Forelimb muscle (tissue), 1 donor: ENCODE measurements at regions not wholly inside any gene's neighbourhood (a gene's known extent, or its start where the extent isn't known, plus 50 kb on each side); places are given as distances from the start of the nearest gene placed in this dataset.

Experiments used
- DNase-seq: peaks from one replicate; pipeline ENCODE4 v3.0.0-alpha.2; 2013; ENCODE audit warnings: low read depth

DNA sequence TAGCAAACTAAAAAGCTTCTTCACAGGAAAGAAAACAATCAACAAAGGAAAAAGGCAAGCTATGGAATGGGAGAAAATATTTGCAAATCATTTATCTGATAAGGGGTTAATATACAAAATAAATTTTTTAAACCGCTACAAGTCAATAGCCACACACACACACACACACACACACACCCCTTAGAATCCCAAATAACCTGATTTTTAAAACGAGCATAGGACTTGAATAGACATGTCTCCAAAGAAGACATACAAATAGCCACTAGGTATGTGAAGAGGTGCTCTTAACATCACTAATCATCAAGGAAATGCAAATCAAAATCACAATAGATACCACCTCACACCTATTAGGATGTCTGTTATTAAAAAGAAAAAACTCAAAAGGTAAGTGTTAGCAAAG is 187.7 kb downstream of the TRIM27 start:
- no peak for DNase-seq

DNA sequence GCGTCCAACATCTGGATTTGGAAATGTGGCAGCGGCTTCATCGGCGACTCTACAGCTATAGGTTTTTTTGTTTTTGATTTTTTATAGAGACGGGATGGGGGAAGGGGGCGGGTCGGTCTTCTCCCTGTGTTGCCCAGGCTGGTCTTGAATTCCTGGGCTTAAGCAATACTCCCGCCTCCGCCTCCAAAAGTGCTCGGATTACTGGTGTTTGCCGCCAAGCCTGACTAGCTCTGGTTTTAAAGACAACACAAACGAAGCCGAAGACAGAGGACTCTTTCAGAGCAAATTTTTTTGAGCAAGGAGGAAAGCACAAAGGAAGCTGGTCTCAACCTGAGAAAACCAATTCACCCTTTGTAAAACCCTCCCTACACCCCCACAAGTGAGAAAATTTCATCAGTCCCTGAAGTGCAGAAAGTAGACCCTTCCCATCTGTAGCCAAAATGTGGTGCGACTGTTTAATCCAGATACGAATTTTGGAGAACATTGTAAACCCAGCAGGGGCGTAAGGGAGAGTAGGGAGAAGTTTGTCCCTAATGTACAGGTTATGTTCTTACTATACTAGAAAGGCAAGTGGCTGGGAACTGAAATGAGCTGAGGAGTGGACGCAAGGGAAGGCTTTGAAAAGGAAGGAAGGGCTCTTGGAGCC is 185.9 kb downstream of the TRIM27 start:
- DNase-seq: no peak

DNA sequence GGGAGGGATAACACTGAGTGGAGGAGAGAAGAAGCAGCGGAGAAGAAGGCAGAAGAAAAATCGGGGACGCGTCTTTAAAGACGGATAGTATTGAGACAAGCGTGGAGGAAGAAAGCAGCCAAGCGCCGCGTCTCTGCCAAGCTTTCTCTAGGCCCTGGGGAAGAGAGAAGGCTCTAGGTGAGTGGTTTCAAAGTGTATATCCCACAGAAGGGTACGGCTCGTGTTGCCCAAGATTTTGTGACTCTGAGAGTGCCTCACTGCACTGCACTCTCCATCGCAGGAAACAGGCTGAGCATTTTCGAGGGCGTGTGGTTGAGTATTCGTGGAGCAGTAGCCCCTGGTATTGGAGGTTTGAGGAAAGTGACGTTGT is 185.4 kb downstream of the TRIM27 start:
- no peak for DNase-seq

DNA sequence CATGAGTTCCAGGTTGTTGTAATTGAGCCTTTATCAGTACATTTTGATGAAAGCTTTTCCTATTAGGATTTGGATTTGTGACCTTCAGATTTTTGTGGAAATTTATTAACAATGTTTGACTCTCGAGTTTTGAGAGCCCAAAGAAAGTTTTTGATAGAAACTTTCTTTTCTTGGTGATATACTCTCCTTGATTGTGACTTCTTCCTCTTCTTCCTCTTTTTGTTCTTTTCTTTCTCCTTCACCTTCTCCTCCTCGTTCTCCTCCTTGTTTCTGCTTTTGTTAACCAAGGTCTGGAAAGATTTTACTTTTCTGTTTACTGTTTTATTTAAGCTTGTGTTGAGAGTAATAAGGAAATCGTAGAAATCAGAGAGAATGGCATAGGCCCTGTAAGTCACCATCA is 182.4 kb downstream of the TRIM27 start:
- DNase-seq: no peak

DNA sequence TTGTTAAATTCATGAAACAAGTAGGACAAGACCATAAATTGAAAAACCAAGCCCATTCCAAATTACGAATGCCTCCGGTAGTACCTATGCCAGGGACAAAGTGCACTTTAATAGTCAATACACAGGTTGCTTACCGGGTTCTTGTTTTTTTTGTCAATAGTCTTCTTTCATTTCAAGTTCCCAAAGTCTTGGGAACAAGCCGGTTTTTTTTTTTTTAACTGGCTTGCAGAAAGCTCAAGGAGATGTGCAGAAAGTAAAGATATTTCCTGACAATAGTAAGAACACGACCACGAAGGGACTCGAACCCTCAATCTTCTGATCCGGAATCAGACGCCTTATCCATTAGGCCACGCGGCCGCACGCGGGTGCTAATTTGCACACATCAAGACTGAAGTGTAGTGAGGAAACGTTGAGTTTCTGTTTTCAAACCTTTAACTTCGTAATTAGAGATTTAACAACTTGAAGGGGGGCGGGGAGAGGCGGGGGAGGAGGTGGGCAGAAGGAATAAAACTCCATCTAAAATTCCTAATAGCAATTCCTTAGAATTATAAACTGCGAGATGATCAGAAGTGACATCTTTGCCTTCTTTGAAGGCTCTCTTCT is 181.0 kb downstream of the TRIM27 start:
- no peak for DNase-seq

DNA sequence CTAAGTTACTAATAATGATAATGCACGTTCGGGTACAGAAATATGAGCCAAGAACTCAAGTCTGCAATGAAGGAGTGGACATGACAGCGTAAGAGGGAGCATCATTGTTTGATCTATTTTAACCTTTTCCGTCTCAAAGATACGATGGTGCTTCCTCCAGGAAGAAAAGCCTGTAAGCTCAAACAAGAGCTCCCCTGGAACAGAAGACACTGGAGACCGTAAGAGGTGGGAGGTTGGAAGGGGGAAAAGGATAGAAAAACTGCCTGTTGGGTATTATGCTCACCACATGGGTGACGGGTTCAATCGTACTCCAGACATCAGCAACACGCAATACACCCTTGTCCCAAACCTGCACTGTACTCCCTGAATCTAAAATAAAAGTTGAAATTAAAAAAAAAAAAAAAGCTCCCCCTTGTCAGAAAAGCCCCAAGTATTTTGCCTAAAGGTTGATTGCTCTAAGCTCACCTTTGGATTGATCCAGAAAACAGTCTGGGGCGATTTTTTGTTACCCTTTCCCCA is 180.5 kb downstream of the TRIM27 start:
- DNase-seq: no peak

DNA sequence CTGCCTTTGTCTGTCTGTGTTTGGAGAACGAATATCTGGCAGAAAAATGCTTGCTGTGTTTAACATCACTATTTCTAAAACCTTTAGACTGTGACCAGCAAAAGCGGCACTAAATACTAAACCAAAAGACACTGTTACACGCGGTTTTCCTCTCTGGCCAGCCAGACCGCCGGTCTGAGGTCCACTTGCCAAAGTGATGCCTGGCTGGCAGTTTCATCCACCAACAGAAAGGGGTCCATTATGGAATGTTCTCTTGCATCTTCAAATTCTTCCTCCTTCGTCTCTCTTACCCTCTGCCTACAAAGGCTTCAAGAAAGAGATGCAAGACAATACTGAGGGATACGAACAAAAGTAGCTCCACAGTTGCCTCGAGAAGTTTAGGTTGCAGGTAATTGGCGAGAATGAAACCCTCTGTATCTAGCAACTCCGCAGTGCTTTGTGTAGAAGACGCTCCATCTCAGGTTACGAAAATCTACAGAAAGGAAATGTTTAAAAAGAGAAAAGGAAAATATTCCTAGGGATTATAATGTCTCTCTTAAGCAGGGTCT is 176.6 kb downstream of the TRIM27 start:
- DNase-seq: no peak

DNA sequence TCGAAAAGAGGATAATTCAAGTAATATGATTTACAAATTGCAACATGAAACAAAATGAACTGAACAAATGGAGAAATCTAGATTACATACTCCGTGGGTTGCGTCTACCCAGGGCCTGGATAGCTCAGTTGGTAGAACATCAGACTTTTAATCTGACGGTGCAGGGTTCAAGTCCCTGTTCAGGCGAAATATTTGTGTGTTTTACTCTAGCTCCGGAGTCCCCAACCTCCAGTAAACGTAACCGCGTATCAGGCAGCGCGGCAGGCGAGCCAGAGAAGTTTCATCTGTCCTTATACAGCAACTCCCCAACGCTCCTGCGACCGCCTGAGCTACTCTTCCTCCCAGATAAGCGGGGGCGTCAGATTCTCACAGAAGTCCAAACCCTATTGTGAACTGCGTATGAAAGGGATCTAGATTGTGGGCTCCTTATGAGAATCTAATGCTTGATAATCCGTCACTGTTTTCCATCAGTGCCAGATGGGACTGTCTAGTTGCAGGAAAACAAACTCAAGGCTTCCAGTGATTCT is 176.1 kb downstream of the TRIM27 start:
- no peak for DNase-seq

DNA sequence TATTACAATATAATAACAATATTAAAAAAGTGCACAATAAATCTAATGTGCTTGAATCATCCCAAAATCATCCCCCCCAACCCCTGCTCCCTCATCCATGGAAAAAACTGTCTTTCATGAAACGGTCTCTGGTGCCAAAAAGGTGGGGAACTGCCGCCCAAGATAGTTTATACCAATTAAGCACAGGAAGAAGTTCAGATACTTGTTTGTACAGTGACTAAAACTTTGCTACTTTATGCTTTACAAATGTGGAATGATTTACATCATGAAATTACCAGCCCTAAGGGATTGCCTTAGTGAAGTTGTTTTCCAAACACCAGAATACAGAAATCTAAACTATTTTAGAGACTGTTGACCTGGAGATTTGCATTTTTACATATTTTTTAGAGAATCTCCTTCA is 175.6 kb downstream of the TRIM27 start:
- DNase-seq: no peak

DNA sequence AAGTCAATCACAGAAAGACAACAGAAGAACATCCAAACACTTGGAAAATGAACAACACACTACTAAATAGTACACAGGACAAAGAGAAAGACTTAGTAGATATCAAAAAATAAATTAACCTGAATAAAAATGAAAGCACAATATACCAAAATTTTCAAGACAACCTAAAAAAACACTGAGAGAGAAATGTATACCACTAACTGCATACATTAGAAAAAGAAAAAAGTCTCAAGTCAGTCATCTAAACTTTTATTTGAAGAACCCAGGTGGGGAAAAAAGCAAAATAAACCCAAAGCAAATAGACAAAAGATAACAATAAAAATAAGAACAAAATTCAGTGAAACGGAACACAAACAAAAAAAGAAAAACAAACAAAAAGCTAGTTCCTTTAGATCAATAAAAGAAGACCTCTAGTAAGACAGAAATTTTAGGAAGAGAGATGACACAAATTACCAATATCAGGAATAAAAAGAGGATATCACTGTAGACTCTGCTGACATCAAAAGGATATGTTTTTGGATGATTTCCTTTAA is 172.8 kb downstream of the TRIM27 start:
- no peak for DNase-seq

DNA sequence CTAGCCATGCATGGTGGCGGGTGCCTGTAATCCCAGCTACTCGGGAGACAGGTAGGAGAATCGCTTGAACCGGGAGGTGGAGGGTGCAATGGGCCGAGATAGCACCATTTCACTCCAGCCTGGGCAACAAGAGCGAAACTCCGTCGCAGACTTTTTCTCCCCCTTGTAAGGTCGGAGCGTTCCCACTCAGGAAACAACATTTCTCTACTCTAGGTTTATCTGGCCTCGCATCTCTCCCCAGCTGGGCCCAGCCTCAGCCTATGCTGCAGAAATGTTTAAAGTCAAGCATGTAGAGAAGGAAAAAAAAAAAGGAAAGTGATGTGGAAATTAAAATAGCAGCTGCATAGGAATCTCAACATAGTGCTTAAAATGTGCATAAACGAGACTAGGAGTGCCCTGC is 172.3 kb downstream of the TRIM27 start:
- DNase-seq: no peak

DNA sequence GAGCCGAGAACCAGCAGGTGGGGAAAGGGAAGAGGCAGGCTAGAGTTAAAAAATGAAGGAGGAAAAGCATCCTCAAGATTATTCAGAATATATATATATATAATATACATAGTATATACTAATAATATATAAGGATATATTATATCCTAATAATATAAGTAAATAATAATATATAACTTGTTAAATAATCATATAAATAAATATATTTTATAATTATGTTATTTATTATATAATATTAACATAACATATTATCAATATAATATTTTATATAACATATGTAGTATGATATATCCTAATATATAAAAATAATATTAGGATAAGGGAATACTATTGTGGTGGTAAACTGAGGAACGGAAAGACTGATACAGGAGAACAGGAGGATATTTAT is 171.8 kb downstream of the TRIM27 start:
- no peak for DNase-seq

DNA sequence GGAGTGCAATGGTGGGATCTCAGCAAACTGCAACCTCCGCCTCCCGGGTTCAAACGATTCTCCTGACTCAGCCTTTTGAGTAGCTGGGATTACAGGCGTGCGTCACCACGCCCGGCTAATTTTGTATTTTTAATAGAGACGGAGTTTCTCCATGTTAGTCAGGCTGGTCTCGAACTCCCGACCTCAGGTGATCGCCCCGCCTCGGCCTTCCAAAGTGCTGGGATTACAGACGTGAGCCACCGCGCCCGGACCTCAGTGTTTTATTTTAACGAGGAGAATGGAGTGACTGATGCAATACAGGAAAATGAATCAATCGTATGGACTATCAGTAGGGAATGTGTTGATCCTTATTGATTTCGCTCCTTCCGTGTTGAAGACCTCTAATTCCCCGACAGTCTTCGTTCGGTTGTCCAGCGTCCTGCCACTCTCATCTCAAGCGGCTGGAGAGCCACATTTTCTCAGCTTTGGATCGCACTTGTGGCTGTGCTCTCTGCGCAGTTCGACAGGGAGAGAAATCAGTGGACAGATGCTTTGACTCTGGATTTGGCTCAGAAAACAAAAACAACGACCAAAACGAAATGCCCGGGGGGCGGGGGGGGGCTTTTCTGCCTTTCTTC is 166.2 kb downstream of the TRIM27 start:
- no peak for DNase-seq

DNA sequence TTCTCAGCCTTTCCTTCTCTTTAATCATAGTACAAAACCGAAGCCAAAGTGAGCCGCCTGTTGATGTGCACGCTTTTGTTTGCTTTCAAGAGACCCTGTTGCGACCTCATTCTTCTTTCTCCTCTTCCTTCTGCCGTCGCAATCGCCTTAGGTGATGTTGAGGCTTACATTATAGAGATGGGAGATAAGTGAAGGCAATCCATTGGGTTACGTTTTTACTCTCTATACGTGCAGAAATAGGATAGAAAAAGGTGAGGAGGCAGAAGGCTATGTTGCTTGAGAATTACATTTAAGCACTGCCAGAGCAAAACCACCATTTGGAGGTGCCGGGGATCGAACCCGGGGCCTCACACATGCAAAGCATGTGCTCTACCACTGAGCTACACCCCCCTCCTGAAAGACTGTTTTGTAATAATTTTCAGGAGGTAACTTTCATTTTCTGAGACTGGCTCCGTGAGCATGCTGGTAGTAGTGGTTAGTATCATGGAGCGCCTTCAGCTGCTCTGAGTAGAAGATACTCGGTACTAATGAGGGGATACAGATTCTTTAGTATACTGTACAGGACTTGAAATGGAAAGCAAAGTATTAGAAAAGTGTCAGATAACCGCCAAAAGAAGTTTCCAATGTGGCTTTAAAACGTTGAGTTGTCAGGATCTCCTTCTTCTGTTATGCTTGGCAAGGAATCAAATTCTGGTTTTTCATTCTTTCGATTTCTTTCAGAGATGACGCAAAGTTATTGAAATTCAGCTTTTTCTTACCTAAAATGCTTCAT is 165.6 kb downstream of the TRIM27 start:
- DNase-seq: no peak

DNA sequence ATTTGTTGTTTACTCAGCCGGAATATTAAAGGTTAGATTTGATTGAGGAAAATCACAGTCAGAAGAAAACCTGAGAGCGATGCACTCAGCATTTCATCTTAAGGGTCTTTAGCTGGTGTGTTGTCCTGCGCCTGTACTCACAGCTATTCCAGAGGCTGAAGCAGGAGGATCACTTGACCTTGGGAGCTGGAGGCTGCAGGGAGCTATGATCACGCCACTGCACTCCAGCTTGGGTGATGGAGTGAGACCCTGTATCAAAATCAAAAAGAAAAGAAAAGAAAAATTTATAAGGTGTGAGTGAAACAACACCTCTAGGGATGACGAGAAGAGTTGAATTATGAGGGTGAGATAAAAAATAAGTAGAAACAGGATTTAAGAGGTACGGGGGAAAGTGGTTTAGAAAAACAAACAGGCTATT is 165.0 kb downstream of the TRIM27 start:
- DNase-seq: no peak

DNA sequence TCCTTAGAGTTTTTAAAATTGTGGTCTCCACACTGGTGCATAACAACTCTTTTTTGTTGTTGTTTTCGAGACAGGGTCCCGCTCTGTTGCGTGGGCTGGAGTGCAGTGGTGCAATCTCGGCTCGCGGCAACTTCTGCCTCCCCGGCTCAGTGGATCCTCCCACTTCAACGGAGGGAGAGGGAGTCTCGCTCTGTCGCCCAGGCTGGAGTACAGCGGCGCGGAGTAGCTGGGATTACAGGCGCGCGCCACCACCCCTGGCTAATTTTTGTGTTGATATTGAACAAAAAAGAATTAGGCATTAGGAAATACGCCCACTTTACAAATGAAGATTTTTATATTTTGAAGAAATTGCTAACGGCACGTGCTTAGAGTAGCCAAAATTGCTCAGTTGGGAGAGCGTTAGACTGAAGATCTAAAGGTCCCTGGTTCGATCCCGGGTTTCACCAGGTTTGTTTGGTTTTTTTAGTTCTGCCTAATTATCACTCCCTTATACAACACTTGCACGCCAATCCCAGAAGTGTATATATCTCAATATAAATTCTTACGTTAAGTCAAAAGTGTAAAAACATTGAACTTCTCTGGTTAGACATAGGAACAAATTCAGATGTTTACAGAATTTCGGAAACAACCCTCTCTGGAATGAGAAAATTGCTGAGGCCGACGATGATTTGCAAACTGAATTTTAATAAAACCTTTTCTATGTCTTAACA is 159.6 kb downstream of the TRIM27 start:
- DNase-seq: no peak

DNA sequence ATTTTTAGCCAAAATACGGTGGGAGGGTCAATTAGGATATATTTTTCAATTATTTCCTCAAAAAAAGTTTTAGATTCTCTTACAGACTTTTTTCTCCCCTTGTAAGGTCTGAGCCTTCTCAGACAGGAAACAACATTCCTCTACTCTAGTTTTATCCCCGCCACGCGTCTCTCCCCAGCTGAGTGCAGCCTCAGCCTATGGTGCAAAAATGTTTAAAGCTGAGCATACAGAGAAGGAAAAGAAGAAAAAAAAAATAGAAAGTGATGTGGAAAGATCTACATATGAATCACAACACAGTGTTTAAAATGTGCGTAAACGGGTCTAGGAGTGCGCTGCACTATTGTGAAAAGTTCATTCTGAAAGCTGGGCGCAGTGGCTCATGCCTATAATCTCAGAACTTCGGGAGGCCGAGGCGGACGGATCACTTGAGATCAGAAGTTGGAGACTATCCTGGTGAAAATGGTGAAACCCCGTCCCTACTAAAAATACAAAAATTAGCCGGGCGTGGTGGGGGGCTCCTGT is 159.0 kb downstream of the TRIM27 start:
- DNase-seq: no peak

DNA sequence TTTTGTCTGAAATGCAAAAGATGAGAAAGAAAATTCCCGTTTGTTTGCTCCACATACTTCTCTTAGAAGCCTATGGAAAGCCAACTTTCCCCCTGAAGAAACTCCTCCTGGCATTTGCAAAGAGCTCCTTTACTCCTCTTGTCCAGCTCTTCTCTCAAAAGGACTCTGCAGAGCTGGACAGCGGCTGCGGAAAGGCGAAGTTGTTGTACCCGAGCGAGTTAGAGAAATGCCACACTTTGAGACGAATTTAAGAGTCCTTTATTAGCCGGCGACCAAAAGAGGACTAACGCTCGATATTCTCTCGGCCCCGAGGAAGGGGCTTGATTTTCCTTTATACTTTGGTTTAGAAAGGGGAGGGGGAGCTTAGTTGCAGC is 157.8 kb downstream of the TRIM27 start:
- DNase-seq: no peak

DNA sequence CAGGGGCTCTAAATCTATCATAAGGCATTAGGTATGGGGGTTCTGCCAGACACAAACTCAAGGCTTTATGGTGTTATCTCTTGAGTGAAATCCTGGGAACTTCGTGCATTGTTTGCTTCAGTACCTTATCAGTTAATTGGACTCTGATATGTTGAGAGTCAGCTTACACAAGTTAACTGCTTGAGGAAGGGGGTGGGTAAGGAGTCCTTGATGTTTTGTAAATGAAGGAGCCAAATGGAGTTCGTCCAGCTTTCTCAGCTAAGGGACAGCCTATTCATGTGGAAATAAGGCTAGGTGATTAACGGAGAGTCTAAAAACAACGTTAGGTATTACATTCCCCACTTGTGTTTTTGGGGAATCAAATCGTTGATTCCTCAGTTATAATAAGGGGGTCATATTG is 157.4 kb downstream of the TRIM27 start:
- DNase-seq: no peak

DNA sequence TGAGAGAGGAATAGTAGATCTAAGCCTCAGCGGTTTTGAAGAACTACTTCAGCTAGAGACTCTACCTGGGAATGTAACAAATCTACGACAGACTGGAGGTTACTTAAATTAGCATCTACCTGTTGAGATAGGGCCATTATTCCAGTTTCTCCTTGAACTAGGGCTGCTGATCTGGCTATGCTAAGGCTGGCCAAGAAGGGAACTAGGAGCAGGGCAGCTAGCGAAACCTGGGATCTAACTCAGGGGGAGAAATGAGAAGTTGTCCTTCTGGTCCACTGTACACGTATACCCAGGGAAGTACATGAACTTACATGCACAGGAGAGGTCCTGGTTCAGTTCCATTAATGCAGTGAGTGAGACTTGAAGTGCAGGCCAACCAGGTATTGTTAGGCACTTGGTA is 156.7 kb downstream of the TRIM27 start:
- DNase-seq: no peak

DNA sequence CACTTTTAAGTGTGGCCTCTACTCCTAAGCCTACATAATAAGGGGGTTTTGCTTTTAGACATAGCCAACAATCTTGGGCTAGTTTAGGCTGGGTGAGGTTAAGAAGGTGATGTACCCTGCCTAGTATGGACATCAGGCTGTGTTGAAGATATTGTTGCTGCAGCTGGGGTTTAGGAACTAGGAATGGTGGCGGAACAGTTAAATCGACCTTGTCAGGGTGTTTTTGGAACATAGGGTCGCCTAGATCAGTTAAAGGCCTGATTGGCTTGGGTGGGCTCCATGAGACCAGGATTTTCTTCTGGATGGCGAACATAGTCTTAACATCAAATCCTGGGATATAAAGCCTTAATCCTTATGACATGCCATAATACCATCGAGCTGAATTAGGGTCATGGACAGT is 156.1 kb downstream of the TRIM27 start:
- no peak for DNase-seq
